HCT116 (cell line): ENCODE measurements at regions not wholly inside any gene's neighbourhood (a gene's known extent, or its start where the extent isn't known, plus 50 kb on each side); places are given as distances from the start of the nearest gene placed in this dataset.

Experiments used
- ATAC-seq: fragments of 200-7000 bp; cut with Tn5 transposase; 2 replicates; pipeline ENCODE4 v1.9.1; 2020; ENCODE audit warnings: mild to moderate bottlenecking, moderate library complexity
- BruUV-seq: library from RNA; stranded (reverse); fragments of 400-500 nt; replicated peaks from 2 replicates; lab custom pipeline; 2021; lab: Mats Ljungman, UMichigan
- CTCF ChIA-PET: fragments of 300-600 bp; sonication (Branson Sonifier 250); formaldehyde crosslinking; loops from one replicate; lab custom pipeline; 2021; ENCODE audit warnings: antibody characterized with exemption; lab: Charles Lee
- POLR2A ChIA-PET: fragments of 300-600, 350-600 bp; sonication (Branson Sonifier 250); formaldehyde crosslinking; loops from one replicate; lab custom pipeline; 2021; ENCODE audit warnings: antibody characterized with exemption; lab: Charles Lee
- RAD21 ChIA-PET, 2 experiments: fragments of 300-600 bp; sonication (Branson Sonifier 250); formaldehyde crosslinking; loops; one replicate each; lab custom pipeline; 2023; ENCODE audit warnings: low total read pairs in 2 of 2; ENCODE audit not compliant: uncharacterized antibody in 2 of 2, unreplicated experiment in 2 of 2, low non-redundant PET in 1 of 2; lab: Charles Lee
- DNase-seq: peaks from one replicate; pipeline ENCODE4 v3.0.0-alpha.2; 2010; ENCODE audit warnings: low read depth, low spot score
- H2AFZ ChIP-seq: fragments of 200-600 bp; shearing (Covaris generic), sonication (generic); 2 replicates; pipeline ENCODE4 v1.6.1; 2017; ENCODE audit warnings: low read depth, mixed run types, mixed read lengths, antibody characterized with exemption, low read length; ENCODE audit not compliant: poor library complexity, severe bottlenecking
- H3K27ac ChIP-seq: 2 replicates; pipeline ENCODE4 v1.5.1; 2012; ENCODE audit warnings: low read depth, low read length
- H3K27me3 ChIP-seq: fragments of 200-600 bp; sonication (generic); 2 replicates; pipeline ENCODE4 v1.6.1; 2016; ENCODE audit warnings: mixed run types, low read length, mixed read lengths; ENCODE audit not compliant: insufficient read depth
- H3K36me3 ChIP-seq, 2 experiments: fragments of 200-500 bp in 1 of 2; fragments of 200-600 bp in 1 of 2; sonication (Bioruptor generic) in 1 of 2; sonication (generic) in 1 of 2; 2 replicates each; pipeline versions ENCODE4 v1.5.1 to v1.6.1; 2014 to 2016; ENCODE audit warnings: low read length in 2 of 2, inconsistent platforms in 1 of 2, mixed read lengths in 1 of 2, mixed run types in 1 of 2; ENCODE audit not compliant: insufficient read depth in 2 of 2, control insufficient read depth in 1 of 2
- H3K4me1 ChIP-seq, 2 experiments: fragments of 200-600 bp in 1 of 2; sonication (generic) in 1 of 2; 2 replicates each; pipeline versions ENCODE4 v1.5.1 to v1.6.1; 2012 to 2017; ENCODE audit warnings: low read length in 2 of 2, inconsistent platforms in 1 of 2, mild to moderate bottlenecking in 1 of 2, mixed read lengths in 1 of 2, mixed run types in 1 of 2, moderate library complexity in 1 of 2; ENCODE audit not compliant: insufficient read depth in 2 of 2, control insufficient read depth in 1 of 2
- H3K4me2 ChIP-seq: fragments of 200-600 bp; sonication (generic); 2 replicates; pipeline ENCODE4 v1.6.1; 2017; ENCODE audit warnings: mixed run types, low read length, mixed read lengths
- H3K4me3 ChIP-seq, 2 experiments: fragments of 200-600 bp in 1 of 2; sonication (generic) in 1 of 2; replicated peaks in 1 of 2; 2 replicates each; pipeline ENCODE4 v1.5.1; 2011 to 2016; ENCODE audit warnings: low read length in 2 of 2, control low read depth in 1 of 2, low read depth in 1 of 2, mild to moderate bottlenecking in 1 of 2, mixed read lengths in 1 of 2, mixed run types in 1 of 2
- H3K79me2 ChIP-seq: fragments of 200-600 bp; sonication (generic); 2 replicates; pipeline ENCODE4 v1.6.1; 2017; ENCODE audit warnings: mild to moderate bottlenecking, mixed run types, low read length, moderate library complexity, mixed read lengths; ENCODE audit not compliant: insufficient read depth
- H3K9ac ChIP-seq: fragments of 200-600 bp; sonication (generic); 2 replicates; pipeline ENCODE4 v1.6.1; 2016; ENCODE audit warnings: low read length, mixed read lengths
- H3K9me2 ChIP-seq: fragments of 200-600 bp; sonication (generic), shearing (Covaris generic); 2 replicates; pipeline ENCODE4 v1.6.1; 2017; ENCODE audit warnings: mixed run types, mild to moderate bottlenecking, moderate library complexity; ENCODE audit not compliant: insufficient read depth
- H3K9me3 ChIP-seq, 2 experiments: fragments of 200-500 bp in 1 of 2; fragments of 200-600 bp in 1 of 2; sonication (Bioruptor generic) in 1 of 2; sonication (generic) in 1 of 2; 2 replicates each; pipeline ENCODE4 v1.6.1; 2014 to 2017; ENCODE audit warnings: low read length in 2 of 2, mixed read lengths in 2 of 2, inconsistent platforms in 1 of 2, low read depth in 1 of 2, mild to moderate bottlenecking in 1 of 2, mixed run types in 1 of 2, moderate library complexity in 1 of 2; ENCODE audit not compliant: control insufficient read depth in 1 of 2, insufficient read depth in 1 of 2
- H4K20me1 ChIP-seq: fragments of 200-600 bp; sonication (generic), shearing (Covaris generic); 2 replicates; pipeline ENCODE4 v1.6.1; 2017; ENCODE audit warnings: mixed run types, mild to moderate bottlenecking, moderate library complexity; ENCODE audit not compliant: insufficient read depth
- ATF3 ChIP-seq: IDR thresholded peaks from 2 replicates; pipeline ENCODE4 v1.6.1; 2012
- CBX3 ChIP-seq: IDR thresholded peaks from 2 replicates; pipeline ENCODE4 v1.6.1; 2012; ENCODE audit warnings: low read depth
- CEBPB ChIP-seq: IDR thresholded peaks from 2 replicates; pipeline ENCODE4 v1.6.1; 2012; ENCODE audit warnings: low read depth
- CTCF ChIP-seq, 3 experiments: fragments of 200-600 bp in 1 of 3; sonication (generic) in 1 of 3; IDR thresholded peaks in 2 of 3; conservative IDR thresholded peaks in 1 of 3; 2 replicates each; pipeline ENCODE4 v1.5.1; 2012 to 2017; ENCODE audit warnings: low read depth in 2 of 3, low read length in 2 of 3, antibody characterized with exemption in 1 of 3, borderline replicate concordance in 1 of 3, control low read depth in 1 of 3, mild to moderate bottlenecking in 1 of 3, mixed read lengths in 1 of 3, mixed run types in 1 of 3, moderate library complexity in 1 of 3; ENCODE audit not compliant: insufficient read depth in 1 of 3
- EGR1 ChIP-seq: IDR thresholded peaks from 2 replicates; pipeline ENCODE4 v1.6.1; 2012; ENCODE audit warnings: low read depth
- ELF1 ChIP-seq: IDR thresholded peaks from 2 replicates; pipeline ENCODE4 v1.6.1; 2012; ENCODE audit warnings: low read depth, borderline replicate concordance
- EZH2 ChIP-seq: fragments of 200-600 bp; sonication (generic); IDR thresholded peaks from 2 replicates; pipeline ENCODE4 v1.6.1; 2017; ENCODE audit warnings: antibody characterized with exemption, mixed run types
- EZH2phosphoT487 ChIP-seq: fragments of 200-600 bp; IDR thresholded peaks from 2 replicates; pipeline ENCODE4 v1.6.1; 2018; ENCODE audit warnings: antibody characterized with exemption, borderline replicate concordance
- FOSL1 ChIP-seq: IDR thresholded peaks from 2 replicates; pipeline ENCODE4 v1.6.1; 2012; ENCODE audit warnings: low read depth
- JUND ChIP-seq: IDR thresholded peaks from 2 replicates; pipeline ENCODE4 v1.6.1; 2012
- POLR2A ChIP-seq: IDR thresholded peaks from 2 replicates; pipeline ENCODE4 v1.7.0; 2011; ENCODE audit warnings: borderline replicate concordance; ENCODE audit not compliant: insufficient read depth, insufficient read length; ENCODE audit errors: extremely low read depth
- REST ChIP-seq: IDR thresholded peaks from 2 replicates; pipeline ENCODE4 v1.6.1; 2012; ENCODE audit warnings: low read depth
- SIN3A ChIP-seq: IDR thresholded peaks from 2 replicates; pipeline ENCODE4 v1.6.1; 2012; ENCODE audit warnings: low read depth
- SRF ChIP-seq: IDR thresholded peaks from 2 replicates; pipeline ENCODE4 v1.6.1; 2012; ENCODE audit warnings: low read depth
- TCF7L2 ChIP-seq: IDR thresholded peaks from 2 replicates; pipeline ENCODE4 v1.7.0; 2011; ENCODE audit warnings: borderline replicate concordance, inconsistent platforms; ENCODE audit not compliant: insufficient read depth, insufficient read length; ENCODE audit errors: extremely low read depth
- YY1 ChIP-seq: IDR thresholded peaks from 2 replicates; pipeline ENCODE4 v1.6.1; 2011; ENCODE audit warnings: low read length, low read depth, moderate library complexity, mild to moderate bottlenecking; ENCODE audit not compliant: insufficient replicate concordance; ENCODE audit errors: extremely low read depth
- ZBTB33 ChIP-seq: IDR thresholded peaks from 2 replicates; pipeline ENCODE4 v1.6.1; 2011; ENCODE audit warnings: mild to moderate bottlenecking, low read length, moderate library complexity; ENCODE audit not compliant: insufficient replicate concordance; ENCODE audit errors: extremely low read depth
- ZFX ChIP-seq: fragments of 450-650 bp; IDR thresholded peaks from 2 replicates; pipeline ENCODE4 v1.6.1; 2017
- ZNF274 ChIP-seq: fragments of 200-500 bp; sonication (Bioruptor generic); IDR thresholded peaks from 2 replicates; pipeline ENCODE4 v1.6.1; 2014; ENCODE audit warnings: mild to moderate bottlenecking, low read depth, low read length, inconsistent platforms
- intact Hi-C: fragments of 100-400 bp; cut with micrococcal nuclease; formaldehyde crosslinking; loops from 2 replicates; pipeline ENCODE4 v1.10.0; 2022

- ChIA-PET CTCF (no interaction called here), RAD21 (no interaction called here)
- no peak for DNase-seq
- Histone ChIP-seq H3K36me3 (no peaks in the 10 kb centered on the region), H3K4me3 (no peak overlapping the region), H4K20me1 (no peaks in the 10 kb centered on the region), H3K4me2 (no peak overlapping the region), H3K9me3 (no peaks in the 10 kb centered on the region), H2AFZ (no peak overlapping the region)
- intact Hi-C loops = no loop called here
- no peak for ATAC-seq
- no TSS peak for BruUV-seq
- no peak for TF ChIP-seq POLR2A
- TF ChIP-seq ELF1 = no peak
- TF ChIP-seq EGR1 = no peak
- TF ChIP-seq SRF = no peak
- TF ChIP-seq EZH2 = no peak
- TF ChIP-seq CBX3 = no peak
- no peak for TF ChIP-seq ZNF274
- TF ChIP-seq SIN3A = no peak
- TF ChIP-seq FOSL1 = no peak
- TF ChIP-seq EZH2phosphoT487 = no peak
- TF ChIP-seq ZBTB33 = no peak
- TF ChIP-seq ZFX = no peak
- no peak for TF ChIP-seq JUND
- TF ChIP-seq CTCF (IDR thresholded peaks at IDR 0.05 in 2 of 3, conservative IDR thresholded peaks at IDR 0.05 in 1 of 3; ENCODE audit: borderline replicate concordance in 1 of 3, insufficient read depth in 1 of 3, low read depth in 2 of 3, low read length in 2 of 3) = no peak
- TF ChIP-seq REST = no peak
- TF ChIP-seq ATF3 = no peak
- TF ChIP-seq YY1 = no peak
- TF ChIP-seq TCF7L2 = no peak
- no peak for TF ChIP-seq CEBPB
- TF ChIP-seq, all 23 proteins: peak for 0
- Histone ChIP-seq H3K9me2 (no peaks in the 10 kb centered on the region), H3K79me2 (no peaks in the 10 kb centered on the region), H3K9ac (no peak overlapping the region), H3K4me1 (no peaks in the 10 kb centered on the region), H3K27ac (no peak overlapping the region), H3K27me3 (no peaks in the 10 kb centered on the region)
- POLR2A ChIA-PET = no interaction called here
Observed at GRCh38 chr7:89845952-89846351, 308.3 kb upstream of the STEAP1 start.
